ENCODE measurements at regions not wholly inside any gene's neighbourhood (a gene's known extent, or its start where the extent isn't known, plus 50 kb on each side); places are given as distances from the start of the nearest gene placed in this dataset.
A peak's percentile ranks its signal among the peaks of the same experiment; 100 is the strongest.

GRCh38 chr16:49158029-49158642 is 123.5 kb downstream of the CBLN1 start:
- no peaks in the 10 kb centered on the region for H3K27me3 Mint-ChIP-seq
- Histone ChIP-seq H3K27me3 (ENCODE audit: insufficient read depth, low read length, poor library complexity, severe bottlenecking) (no peaks in the 10 kb centered on the region), H3K9me3 (ENCODE audit: low read length) (no peaks in the 10 kb centered on the region), H3K27ac (ENCODE audit: low read depth, low read length) (no peak overlapping the region), H3K36me3 (ENCODE audit: insufficient read depth, low read length) (no peaks in the 10 kb centered on the region), H3K4me1 (ENCODE audit: insufficient read depth, low read length) (no peaks in the 10 kb centered on the region), H3K4me3 (ENCODE audit: low read length) (no peak overlapping the region)
- peaks cover 5 to 20% (median 12%) of the 10 kb centered on the region in 5 donors for H3K9me3 Mint-ChIP-seq
- ChIA-PET POLR2A (no interaction called here), CTCF (no interaction called here)
- no peak for DNase-seq
- H3K4me3 Mint-ChIP-seq = no peak overlapping the region
- H3K27ac Mint-ChIP-seq = no peak overlapping the region
- H3K36me3 Mint-ChIP-seq = no peaks in the 10 kb centered on the region
- no peaks in the 10 kb centered on the region for H3K4me1 Mint-ChIP-seq

GRCh38 chr16:49150341-49150740 is 131.3 kb downstream of the CBLN1 start:
- H3K27me3 ChIP-seq (ENCODE audit: insufficient read depth, low read length, poor library complexity, severe bottlenecking) = no peaks in the 10 kb centered on the region
- no peaks in the 10 kb centered on the region for H3K9me3 ChIP-seq (ENCODE audit: low read length)
- H3K36me3 ChIP-seq (ENCODE audit: insufficient read depth, low read length) = no peaks in the 10 kb centered on the region
- no peak overlapping the region for H3K4me3 Mint-ChIP-seq
- CTCF ChIA-PET = no interaction called here
- H3K9me3 Mint-ChIP-seq = peaks cover 3 to 21% (median 15%) of the 10 kb centered on the region in 5 donors
- H3K36me3 Mint-ChIP-seq = no peaks in the 10 kb centered on the region
- no peak overlapping the region for H3K27ac ChIP-seq (ENCODE audit: low read depth, low read length)
- peak overlapping the region in 1 of 8 donors; percentile 38 for H3K27ac Mint-ChIP-seq
- DNase-seq = no peak
- H3K4me3 ChIP-seq (ENCODE audit: low read length) = no peak overlapping the region
- no peaks in the 10 kb centered on the region for H3K4me1 Mint-ChIP-seq
- no peaks in the 10 kb centered on the region for H3K4me1 ChIP-seq (ENCODE audit: insufficient read depth, low read length)
- no peaks in the 10 kb centered on the region for H3K27me3 Mint-ChIP-seq
- POLR2A ChIA-PET = no interaction called here

GRCh38 chr16:49148410-49148809 is 133.2 kb downstream of the CBLN1 start:
- H3K4me3 ChIP-seq (ENCODE audit: low read length) = no peak overlapping the region
- ChIA-PET CTCF (no interaction called here), POLR2A (no interaction called here)
- Mint-ChIP-seq H3K4me1 (no peaks in the 10 kb centered on the region), H3K27me3 (no peaks in the 10 kb centered on the region), H3K36me3 (no peaks in the 10 kb centered on the region), H3K4me3 (no peak overlapping the region), H3K27ac (no peak overlapping the region), H3K9me3 (peaks cover 3 to 19% (median 10%) of the 10 kb centered on the region in 5 donors)
- no peaks in the 10 kb centered on the region for H3K4me1 ChIP-seq (ENCODE audit: insufficient read depth, low read length)
- DNase-seq = no peak
- H3K9me3 ChIP-seq (ENCODE audit: low read length) = no peaks in the 10 kb centered on the region
- no peak overlapping the region for H3K27ac ChIP-seq (ENCODE audit: low read depth, low read length)
- no peaks in the 10 kb centered on the region for H3K27me3 ChIP-seq (ENCODE audit: insufficient read depth, low read length, poor library complexity, severe bottlenecking)
- H3K36me3 ChIP-seq (ENCODE audit: insufficient read depth, low read length) = no peaks in the 10 kb centered on the region

GRCh38 chr16:49140618-49141017 is 141.0 kb downstream of the CBLN1 start:
- Histone ChIP-seq H3K9me3 (ENCODE audit: low read length) (no peaks in the 10 kb centered on the region), H3K36me3 (ENCODE audit: insufficient read depth, low read length) (no peaks in the 10 kb centered on the region), H3K4me1 (ENCODE audit: insufficient read depth, low read length) (no peaks in the 10 kb centered on the region), H3K27ac (ENCODE audit: low read depth, low read length) (no peak overlapping the region), H3K4me3 (ENCODE audit: low read length) (no peak overlapping the region), H3K27me3 (ENCODE audit: insufficient read depth, low read length, poor library complexity, severe bottlenecking) (no peaks in the 10 kb centered on the region)
- Mint-ChIP-seq H3K4me1 (no peaks in the 10 kb centered on the region), H3K4me3 (no peak overlapping the region), H3K9me3 (peaks cover 7 to 13% (median 11%) of the 10 kb centered on the region in 5 donors), H3K27me3 (peaks cover 0 to 2% of the 10 kb centered on the region in 2 donors), H3K36me3 (no peaks in the 10 kb centered on the region), H3K27ac (no peak overlapping the region)
- no peak for DNase-seq
- POLR2A ChIA-PET = no interaction called here
- CTCF ChIA-PET = no interaction called here

- Mint-ChIP-seq H3K4me3 (no peak overlapping the region), H3K9me3 (peaks cover 0 to 11% (median 9%) of the 10 kb centered on the region in 5 donors), H3K27me3 (no peaks in the 10 kb centered on the region), H3K27ac (no peak overlapping the region), H3K4me1 (no peaks in the 10 kb centered on the region), H3K36me3 (no peaks in the 10 kb centered on the region)
- Histone ChIP-seq H3K9me3 (ENCODE audit: low read length) (no peaks in the 10 kb centered on the region), H3K36me3 (ENCODE audit: insufficient read depth, low read length) (no peaks in the 10 kb centered on the region), H3K27ac (ENCODE audit: low read depth, low read length) (no peak overlapping the region), H3K4me3 (ENCODE audit: low read length) (no peak overlapping the region), H3K27me3 (ENCODE audit: insufficient read depth, low read length, poor library complexity, severe bottlenecking) (no peaks in the 10 kb centered on the region), H3K4me1 (ENCODE audit: insufficient read depth, low read length) (no peaks in the 10 kb centered on the region)
- CTCF ChIA-PET = no interaction called here
- POLR2A ChIA-PET = no interaction called here
- DNase-seq = no peak
Observed at GRCh38 chr16:49130397-49130796, 151.2 kb downstream of the CBLN1 start.

- Histone ChIP-seq H3K9me3 (ENCODE audit: low read length) (no peaks in the 10 kb centered on the region), H3K27me3 (ENCODE audit: insufficient read depth, low read length, poor library complexity, severe bottlenecking) (no peaks in the 10 kb centered on the region), H3K4me1 (ENCODE audit: insufficient read depth, low read length) (no peaks in the 10 kb centered on the region), H3K36me3 (ENCODE audit: insufficient read depth, low read length) (no peaks in the 10 kb centered on the region), H3K27ac (ENCODE audit: low read depth, low read length) (no peak overlapping the region), H3K4me3 (ENCODE audit: low read length) (no peak overlapping the region)
- no peak overlapping the region for H3K27ac Mint-ChIP-seq
- no peak overlapping the region for H3K4me3 Mint-ChIP-seq
- POLR2A ChIA-PET = no interaction called here
- no peaks in the 10 kb centered on the region for H3K36me3 Mint-ChIP-seq
- no peaks in the 10 kb centered on the region for H3K4me1 Mint-ChIP-seq
- DNase-seq = no peak
- peaks cover 0 to 9% (median 7%) of the 10 kb centered on the region in 5 donors for H3K9me3 Mint-ChIP-seq
- H3K27me3 Mint-ChIP-seq = no peaks in the 10 kb centered on the region
- CTCF ChIA-PET = no interaction called here
Observed at GRCh38 chr16:49129935-49130334, 151.7 kb downstream of the CBLN1 start.

GRCh38 chr16:49128740-49129139 is 152.9 kb downstream of the CBLN1 start:
- H3K27me3 ChIP-seq (ENCODE audit: insufficient read depth, low read length, poor library complexity, severe bottlenecking) = no peaks in the 10 kb centered on the region
- no peak overlapping the region for H3K27ac ChIP-seq (ENCODE audit: low read depth, low read length)
- no peak for DNase-seq
- Mint-ChIP-seq H3K27ac (no peak overlapping the region), H3K4me1 (no peaks in the 10 kb centered on the region), H3K9me3 (peaks cover 0 to 7% (median 5%) of the 10 kb centered on the region in 5 donors), H3K27me3 (no peaks in the 10 kb centered on the region), H3K4me3 (no peak overlapping the region), H3K36me3 (no peaks in the 10 kb centered on the region)
- H3K4me1 ChIP-seq (ENCODE audit: insufficient read depth, low read length) = no peaks in the 10 kb centered on the region
- no peaks in the 10 kb centered on the region for H3K9me3 ChIP-seq (ENCODE audit: low read length)
- H3K4me3 ChIP-seq (ENCODE audit: low read length) = no peak overlapping the region
- ChIA-PET POLR2A (no interaction called here), CTCF (no interaction called here)
- no peaks in the 10 kb centered on the region for H3K36me3 ChIP-seq (ENCODE audit: insufficient read depth, low read length)

- no peaks in the 10 kb centered on the region for H3K27me3 Mint-ChIP-seq
- no peak overlapping the region for H3K27ac Mint-ChIP-seq
- H3K4me1 Mint-ChIP-seq = no peaks in the 10 kb centered on the region
- no peak overlapping the region for H3K4me3 ChIP-seq (ENCODE audit: low read length)
- POLR2A ChIA-PET = no interaction called here
- H3K27me3 ChIP-seq (ENCODE audit: insufficient read depth, low read length, poor library complexity, severe bottlenecking) = no peaks in the 10 kb centered on the region
- H3K36me3 ChIP-seq (ENCODE audit: insufficient read depth, low read length) = no peaks in the 10 kb centered on the region
- CTCF ChIA-PET = no interaction called here
- no peaks in the 10 kb centered on the region for H3K4me1 ChIP-seq (ENCODE audit: insufficient read depth, low read length)
- H3K9me3 ChIP-seq (ENCODE audit: low read length) = no peaks in the 10 kb centered on the region
- H3K4me3 Mint-ChIP-seq = no peak overlapping the region
- H3K36me3 Mint-ChIP-seq = no peaks in the 10 kb centered on the region
- DNase-seq = no peak
- no peak overlapping the region for H3K27ac ChIP-seq (ENCODE audit: low read depth, low read length)
- peaks cover 0 to 5% (median 2%) of the 10 kb centered on the region in 5 donors for H3K9me3 Mint-ChIP-seq
Observed at GRCh38 chr16:49127103-49127502, 154.5 kb downstream of the CBLN1 start.

- no peaks in the 10 kb centered on the region for H3K9me3 ChIP-seq (ENCODE audit: low read length)
- CTCF ChIA-PET = no interaction called here
- no peak overlapping the region for H3K4me3 ChIP-seq (ENCODE audit: low read length)
- no peaks in the 10 kb centered on the region for H3K36me3 ChIP-seq (ENCODE audit: insufficient read depth, low read length)
- H3K9me3 Mint-ChIP-seq = peaks cover 1 to 10% (median 6%) of the 10 kb centered on the region in 5 donors
- POLR2A ChIA-PET = no interaction called here
- no peak overlapping the region for H3K4me3 Mint-ChIP-seq
- no peaks in the 10 kb centered on the region for H3K27me3 Mint-ChIP-seq
- H3K27me3 ChIP-seq (ENCODE audit: insufficient read depth, low read length, poor library complexity, severe bottlenecking) = no peaks in the 10 kb centered on the region
- H3K27ac ChIP-seq (ENCODE audit: low read depth, low read length) = no peak overlapping the region
- no peak overlapping the region for H3K27ac Mint-ChIP-seq
- no peaks in the 10 kb centered on the region for H3K4me1 Mint-ChIP-seq
- H3K4me1 ChIP-seq (ENCODE audit: insufficient read depth, low read length) = no peaks in the 10 kb centered on the region
- no peaks in the 10 kb centered on the region for H3K36me3 Mint-ChIP-seq
- no peak for DNase-seq
Observed at GRCh38 chr16:49121636-49122035, 160.0 kb downstream of the CBLN1 start.

All from CD8-positive, alpha-beta memory T cell (primary cell).